ENCODE measurements at regions not wholly inside any gene's neighbourhood (a gene's known extent, or its start where the extent isn't known, plus 50 kb on each side); places are given as distances from the start of the nearest gene placed in this dataset.

DNA sequence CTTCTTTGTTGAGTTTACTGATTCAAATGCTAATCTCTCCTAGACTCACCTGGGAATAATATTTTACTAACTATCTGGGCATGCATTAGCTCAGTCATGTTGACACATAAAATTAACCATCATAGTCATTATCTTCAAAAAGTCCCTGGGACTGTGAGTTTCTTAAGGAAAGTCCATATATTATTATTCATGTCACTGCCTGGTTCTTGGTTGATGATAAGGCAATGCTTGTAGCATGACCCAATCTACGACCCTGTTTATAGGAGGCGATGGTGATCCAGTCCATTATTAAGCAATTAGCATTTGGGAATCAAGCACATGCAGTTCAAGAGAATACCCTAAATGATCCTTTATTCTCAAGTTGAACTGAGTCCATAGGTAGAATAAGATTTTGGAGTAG lies 54.8 kb upstream of the MPHOSPH6 start:
- Mint-ChIP-seq H3K4me3 (ENCODE audit: low read depth) (no peak overlapping the region), H3K4me1 (ENCODE audit: low read depth) (no peaks in the 10 kb centered on the region), H3K27ac (no peak overlapping the region), H3K36me3 (ENCODE audit: insufficient read depth) (no peaks in the 10 kb centered on the region), H3K9me3 (ENCODE audit: low read depth) (peaks cover 4% of the 10 kb centered on the region), H3K27me3 (peaks cover 15% of the 10 kb centered on the region)
- no peak for DNase-seq (ENCODE audit: low spot score, unreplicated experiment)
- TF ChIP-seq CTCF (IDR thresholded peaks at IDR 0.05; ENCODE audit: unreplicated experiment), result no peak

- H3K4me1 Mint-ChIP-seq (ENCODE audit: low read depth), result no peaks in the 10 kb centered on the region
- DNase-seq (ENCODE audit: low spot score, unreplicated experiment), result no peak
- peaks cover 4% of the 10 kb centered on the region for H3K9me3 Mint-ChIP-seq (ENCODE audit: low read depth)
- no peak overlapping the region for H3K27ac Mint-ChIP-seq
- H3K4me3 Mint-ChIP-seq (ENCODE audit: low read depth), result no peak overlapping the region
- TF ChIP-seq CTCF (IDR thresholded peaks at IDR 0.05; ENCODE audit: unreplicated experiment), result no peak
- no peaks in the 10 kb centered on the region for H3K36me3 Mint-ChIP-seq (ENCODE audit: insufficient read depth)
- no peaks in the 10 kb centered on the region for H3K27me3 Mint-ChIP-seq
These were observed 50.5 kb upstream of the MPHOSPH6 start for GRCh38 chr16:82220541-82220940.

Data from progenitor cell of endocrine pancreas (in vitro differentiated cells).